Mesodermal cell (in vitro differentiated cells): ENCODE measurements at regions not wholly inside any gene's neighbourhood (a gene's known extent, or its start where the extent isn't known, plus 50 kb on each side); places are given as distances from the start of the nearest gene placed in this dataset.

ENCODE experiments used
- H3K27ac ChIP-seq: 2 replicates; pipeline ENCODE4 v1.7.0; 2013; ENCODE audit warnings: mild to moderate bottlenecking, low read depth, low read length, moderate library complexity; ENCODE audit not compliant: severe bottlenecking
- H3K36me3 ChIP-seq: 2 replicates; pipeline ENCODE4 v1.7.1; 2013; ENCODE audit warnings: mild to moderate bottlenecking, low read length, moderate library complexity; ENCODE audit not compliant: control insufficient read depth, insufficient read depth
- H3K4me1 ChIP-seq: one replicate; pipeline ENCODE4 v1.7.1; 2013; ENCODE audit warnings: mild to moderate bottlenecking, low read length; ENCODE audit not compliant: insufficient read depth, control insufficient read depth, poor library complexity, severe bottlenecking
- H3K4me3 ChIP-seq: 2 replicates; pipeline ENCODE4 v1.7.0; 2013; ENCODE audit warnings: low read length, control low read depth, mild to moderate bottlenecking; ENCODE audit not compliant: insufficient read depth, poor library complexity, severe bottlenecking; ENCODE audit errors: extremely low read depth
- H3K9me3 ChIP-seq: 2 replicates; pipeline ENCODE4 v1.7.1; 2013; ENCODE audit warnings: mild to moderate bottlenecking, low read length, moderate library complexity; ENCODE audit not compliant: control insufficient read depth
- WGBS, 2 experiments: methylation state at CpG; one replicate each; pipeline ENCODE4 v1.1.5; 2013; ENCODE audit warnings: missing lambda C conversion rate in 2 of 2; ENCODE audit not compliant: insufficient coverage in 2 of 2; 5-methylcytosine and 5-hydroxymethylcytosine counted together

GRCh38 chr1:177573901-177574300 is 396.0 kb downstream of the SEC16B start:
- Histone ChIP-seq H3K4me1 (no peaks in the 10 kb centered on the region), H3K36me3 (no peaks in the 10 kb centered on the region), H3K27ac (no peak overlapping the region), H3K4me3 (no peak overlapping the region), H3K9me3 (no peaks in the 10 kb centered on the region)
- 83 to 93% methylated on average over 2 of the region's 2 CpGs for WGBS, 2 experiments

- Histone ChIP-seq H3K4me3 (no peak overlapping the region), H3K4me1 (no peaks in the 10 kb centered on the region), H3K27ac (no peak overlapping the region), H3K36me3 (no peaks in the 10 kb centered on the region), H3K9me3 (no peaks in the 10 kb centered on the region)
- 95 to 100% methylated on average over 1 to 3 of the region's 5 CpGs for WGBS, 2 experiments
Observed at GRCh38 chr1:177571485-177572076, 398.3 kb downstream of the SEC16B start.

- Histone ChIP-seq H3K27ac (no peak overlapping the region), H3K4me3 (no peak overlapping the region), H3K36me3 (no peaks in the 10 kb centered on the region), H3K4me1 (no peaks in the 10 kb centered on the region), H3K9me3 (no peaks in the 10 kb centered on the region)
- WGBS, 2 experiments = no CpG with 5 or more reads among the region's 1 CpG
Observed at GRCh38 chr1:177571076-177571475, 398.8 kb downstream of the SEC16B start.

- Histone ChIP-seq H3K36me3 (no peaks in the 10 kb centered on the region), H3K4me3 (no peak overlapping the region), H3K27ac (no peak overlapping the region), H3K4me1 (no peaks in the 10 kb centered on the region), H3K9me3 (no peaks in the 10 kb centered on the region)
- WGBS, 2 experiments = 94 to 100% methylated on average over 1 to 3 of the region's 3 CpGs
Observed at GRCh38 chr1:177569476-177569875, 398.7 kb downstream of the BRINP2 start.

GRCh38 chr1:177568622-177569021 is 397.9 kb downstream of the BRINP2 start:
- H3K36me3 ChIP-seq = no peaks in the 10 kb centered on the region
- 66 to 89% methylated on average over 1 to 3 of the region's 4 CpGs for WGBS, 2 experiments
- H3K4me3 ChIP-seq = no peak overlapping the region
- H3K4me1 ChIP-seq = no peaks in the 10 kb centered on the region
- H3K9me3 ChIP-seq = no peaks in the 10 kb centered on the region
- H3K27ac ChIP-seq = no peak overlapping the region

GRCh38 chr1:177567393-177567792 is 396.6 kb downstream of the BRINP2 start:
- Histone ChIP-seq H3K36me3 (no peaks in the 10 kb centered on the region), H3K27ac (no peak overlapping the region), H3K9me3 (no peaks in the 10 kb centered on the region), H3K4me1 (no peaks in the 10 kb centered on the region), H3K4me3 (no peak overlapping the region)
- 78 to 100% methylated on average over 1 of the region's 1 CpG for WGBS, 2 experiments

GRCh38 chr1:177566495-177566894 is 395.7 kb downstream of the BRINP2 start:
- no peak overlapping the region for H3K4me3 ChIP-seq
- H3K27ac ChIP-seq = no peak overlapping the region
- H3K9me3 ChIP-seq = no peaks in the 10 kb centered on the region
- 64 to 82% methylated on average over 2 of the region's 3 CpGs for WGBS, 2 experiments
- H3K4me1 ChIP-seq = no peaks in the 10 kb centered on the region
- H3K36me3 ChIP-seq = no peaks in the 10 kb centered on the region

- H3K27ac ChIP-seq = no peak overlapping the region
- H3K4me1 ChIP-seq = no peaks in the 10 kb centered on the region
- no peaks in the 10 kb centered on the region for H3K9me3 ChIP-seq
- no peak overlapping the region for H3K4me3 ChIP-seq
- no CpG with 5 or more reads among the region's 1 CpG for WGBS, 2 experiments
- H3K36me3 ChIP-seq = no peaks in the 10 kb centered on the region
Observed at GRCh38 chr1:177561436-177561835, 390.7 kb downstream of the BRINP2 start.

GRCh38 chr1:177558372-177558771 is 387.6 kb downstream of the BRINP2 start:
- 88% methylated on average over 1 of the region's 1 CpG; no CpG with 5 or more reads in 1 of the 2 experiments for WGBS, 2 experiments
- Histone ChIP-seq H3K4me3 (no peak overlapping the region), H3K9me3 (no peaks in the 10 kb centered on the region), H3K27ac (no peak overlapping the region), H3K36me3 (no peaks in the 10 kb centered on the region), H3K4me1 (no peaks in the 10 kb centered on the region)

- Histone ChIP-seq H3K9me3 (no peaks in the 10 kb centered on the region), H3K4me1 (no peaks in the 10 kb centered on the region), H3K27ac (no peak overlapping the region), H3K4me3 (no peak overlapping the region), H3K36me3 (no peaks in the 10 kb centered on the region)
- WGBS, 2 experiments = 63 to 81% methylated on average over 1 of the region's 1 CpG
Observed at GRCh38 chr1:177556163-177556562, 385.4 kb downstream of the BRINP2 start.

- Histone ChIP-seq H3K36me3 (no peaks in the 10 kb centered on the region), H3K27ac (no peak overlapping the region), H3K4me1 (no peaks in the 10 kb centered on the region), H3K4me3 (no peak overlapping the region), H3K9me3 (no peaks in the 10 kb centered on the region)
- no CpG with 5 or more reads among the region's 3 CpGs for WGBS, 2 experiments
Observed at GRCh38 chr1:177547200-177547599, 376.4 kb downstream of the BRINP2 start.
